HG03442 (cell line): ENCODE measurements at regions not wholly inside any gene's neighbourhood (a gene's known extent, or its start where the extent isn't known, plus 50 kb on each side); places are given as distances from the start of the nearest gene placed in this dataset.

ENCODE experiments used
- ATAC-seq: cut with Tn5 transposase; IDR thresholded peaks from one replicate; pipeline ENCODE4 v1.9.1; 2021; ENCODE audit warnings: mild to moderate bottlenecking, moderate library complexity; ENCODE audit not compliant: unreplicated experiment

DNA sequence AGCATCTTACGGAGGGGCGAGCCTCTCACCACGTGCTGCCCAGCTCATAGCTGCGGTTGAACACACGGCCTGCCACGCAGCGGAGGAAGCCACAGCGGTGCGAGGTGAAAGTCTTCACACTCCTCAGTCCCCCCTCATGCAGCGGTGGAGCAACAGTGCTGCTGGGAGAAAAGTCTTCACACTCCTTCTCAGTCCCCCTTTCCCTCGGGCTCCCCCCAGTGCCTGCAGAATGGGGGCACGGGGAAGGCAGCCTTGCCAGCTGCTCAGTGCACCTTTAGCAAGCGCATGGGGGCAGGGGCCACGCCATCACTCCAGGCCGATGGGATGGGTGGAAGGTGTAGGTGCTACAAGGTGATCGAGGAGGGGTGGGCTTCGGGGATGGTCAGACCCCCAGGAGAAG, 206.3 kb upstream of the TCERG1L start:
- ATAC-seq, result no peak

DNA sequence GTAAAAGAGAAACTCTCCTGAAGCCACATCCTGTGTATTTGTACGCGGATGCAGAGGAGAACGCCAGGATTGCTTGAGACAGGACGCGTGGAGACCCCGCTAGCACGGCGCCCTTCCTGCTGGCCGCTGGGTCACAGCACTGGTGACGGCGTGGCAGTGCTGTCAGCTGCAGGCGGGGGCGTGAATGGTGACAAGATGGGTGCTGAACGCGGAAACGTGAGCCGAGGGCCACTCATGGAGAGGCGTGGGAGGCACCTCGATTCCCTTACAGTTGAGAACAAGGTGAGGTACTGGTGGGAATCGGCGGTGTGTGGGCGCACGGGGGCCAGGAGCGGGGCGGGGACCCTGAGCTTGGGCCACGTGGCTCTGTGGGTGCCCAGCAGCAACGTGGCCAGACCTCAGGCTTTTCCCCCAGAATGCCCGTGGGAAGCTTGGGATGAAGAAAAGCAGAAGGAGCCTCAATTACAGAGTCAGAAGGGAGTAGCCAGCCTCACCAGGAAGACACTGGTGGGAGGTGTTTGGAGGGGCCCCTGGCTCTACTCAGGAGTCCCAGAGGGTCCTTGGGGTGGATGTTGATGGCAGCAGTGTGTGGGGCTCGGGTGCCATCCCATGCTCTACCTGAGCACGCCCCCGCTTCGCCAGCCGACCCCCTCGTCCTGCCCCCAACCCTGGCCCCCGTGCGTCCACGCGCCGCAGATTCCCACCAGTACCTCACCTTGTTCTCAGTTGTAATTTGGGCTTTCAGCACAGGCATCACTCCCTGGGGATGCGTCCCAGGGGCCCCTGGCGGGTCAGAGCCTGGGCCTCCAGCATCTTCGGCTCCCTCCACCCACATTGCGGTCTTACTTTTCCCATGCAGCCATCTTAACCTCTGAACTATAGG, 208.4 kb upstream of the TCERG1L start:
- ATAC-seq, result no peak

DNA sequence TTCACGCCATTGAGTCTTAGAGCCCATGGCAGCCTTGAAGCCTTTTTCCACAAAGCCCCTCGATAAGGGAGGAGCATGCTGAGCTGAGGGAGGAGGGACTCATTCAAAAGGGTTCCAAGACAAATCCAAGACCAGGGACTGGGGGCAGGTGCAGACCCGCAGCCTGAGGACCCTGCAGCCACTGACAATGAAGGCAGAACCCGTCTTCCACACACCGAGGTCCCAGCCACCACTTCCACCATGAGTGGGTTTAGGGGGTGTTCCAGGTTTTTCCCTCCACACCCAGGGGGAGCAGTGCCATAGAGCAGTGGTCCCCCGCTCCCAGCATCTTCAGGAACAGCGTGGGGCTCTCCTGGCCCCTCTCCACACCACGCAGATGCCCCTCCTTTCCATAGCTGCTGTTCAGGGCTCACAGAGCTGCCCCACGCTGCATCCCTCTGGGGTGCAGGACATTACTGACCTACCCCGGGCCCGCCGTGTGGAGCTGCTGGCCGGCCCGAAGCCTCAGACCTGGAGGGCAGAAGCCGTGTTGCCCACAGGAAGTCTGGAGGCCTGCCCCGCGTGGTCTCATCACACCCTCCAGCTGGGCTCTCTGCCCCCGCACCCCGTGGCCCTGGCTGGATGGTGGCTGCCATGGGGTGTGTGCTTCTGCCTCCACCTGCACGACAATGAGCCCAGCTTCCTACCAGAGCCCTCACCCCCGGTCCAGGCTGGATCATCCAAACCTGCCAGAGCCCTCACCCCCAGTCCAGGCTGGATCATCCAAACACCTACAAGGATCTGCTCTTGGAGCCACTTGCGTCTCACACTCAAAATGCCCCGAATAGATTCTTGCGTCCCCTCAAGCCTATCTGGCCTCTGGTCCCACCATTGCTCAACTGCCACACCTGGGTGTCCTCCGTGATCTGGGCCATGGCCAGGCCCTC, 220.0 kb upstream of the TCERG1L start:
- no peak for ATAC-seq

DNA sequence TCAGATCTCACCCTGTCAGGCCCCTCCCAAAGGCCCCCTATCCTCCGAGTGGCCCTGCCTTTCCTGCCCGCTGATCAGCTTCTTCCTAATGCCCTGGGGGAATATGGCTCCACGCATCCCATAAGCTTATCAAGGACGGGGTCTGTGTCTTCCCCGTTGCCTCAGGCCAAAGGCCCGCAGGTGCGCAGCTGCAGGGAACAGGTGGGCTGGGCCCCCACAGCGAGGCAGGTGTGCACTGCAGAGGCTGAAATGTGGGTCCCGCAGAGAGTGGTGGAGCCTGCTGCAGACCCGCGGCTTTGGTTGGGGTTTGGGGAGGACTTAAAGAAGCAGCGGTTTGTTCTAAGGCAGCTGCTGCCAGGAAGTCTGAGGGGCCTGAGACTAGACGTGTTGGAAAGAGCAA, 220.8 kb upstream of the TCERG1L start:
- ATAC-seq, result no peak

DNA sequence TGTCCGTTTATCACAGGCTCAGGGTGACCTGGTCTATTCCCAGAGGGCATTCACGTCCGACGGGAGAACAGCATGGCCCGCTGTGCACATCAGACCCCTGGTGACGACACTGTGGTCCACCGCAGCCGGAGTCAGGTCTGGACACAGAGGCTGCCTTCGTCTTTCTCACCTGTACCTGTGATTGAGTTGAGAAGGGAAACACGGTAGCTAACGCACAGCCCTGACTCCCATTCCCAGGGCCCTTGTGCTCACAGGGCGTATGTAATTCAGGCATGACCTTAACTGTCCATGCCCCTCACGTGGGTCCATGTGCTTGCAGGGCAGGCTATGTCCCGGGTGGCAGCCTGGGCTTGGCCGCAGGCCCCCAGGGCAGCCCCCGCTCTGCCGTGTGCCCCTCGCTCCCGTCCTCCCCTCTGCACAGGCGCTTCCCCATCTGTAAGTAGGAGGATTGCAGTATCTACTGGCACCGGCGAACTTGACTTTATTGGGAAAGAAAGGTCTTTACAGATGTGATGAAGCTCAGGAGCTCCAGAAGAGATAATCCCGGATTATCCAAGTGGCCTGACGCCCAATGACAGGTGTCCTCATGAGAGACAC, 221.3 kb upstream of the TCERG1L start:
- no peak for ATAC-seq

DNA sequence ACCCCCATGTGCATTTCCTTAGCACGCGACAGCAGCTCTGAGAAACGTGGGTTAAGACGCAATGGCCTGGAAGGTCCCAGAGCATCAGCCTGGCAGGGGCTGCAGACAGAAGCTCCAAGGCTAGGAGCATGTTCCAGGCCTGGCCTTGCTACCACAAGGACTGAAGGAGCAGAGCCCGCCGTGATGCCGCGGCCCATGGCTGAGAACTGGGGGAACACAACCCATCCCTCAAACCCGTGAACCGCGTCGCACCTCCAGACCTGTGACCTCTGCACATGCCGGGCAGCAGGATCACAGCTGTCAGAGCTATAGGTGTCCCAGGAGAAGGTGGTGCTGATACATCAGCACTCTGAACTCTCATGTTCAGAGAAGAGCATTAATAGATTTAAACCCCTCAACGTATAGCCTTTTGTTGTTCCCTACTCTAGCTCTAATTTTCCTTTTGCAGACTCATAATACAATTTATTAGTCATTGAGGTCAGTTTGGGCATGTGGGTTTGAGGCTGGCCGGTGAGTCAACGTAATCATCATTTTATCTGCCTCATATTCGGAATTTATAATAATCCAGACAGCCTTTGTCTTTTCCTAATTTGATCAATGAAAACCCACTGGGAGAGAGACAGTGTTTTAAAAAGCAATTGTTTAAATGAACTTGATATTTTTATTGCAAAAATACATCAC, 222.5 kb upstream of the TCERG1L start:
- ATAC-seq, result no peak

DNA sequence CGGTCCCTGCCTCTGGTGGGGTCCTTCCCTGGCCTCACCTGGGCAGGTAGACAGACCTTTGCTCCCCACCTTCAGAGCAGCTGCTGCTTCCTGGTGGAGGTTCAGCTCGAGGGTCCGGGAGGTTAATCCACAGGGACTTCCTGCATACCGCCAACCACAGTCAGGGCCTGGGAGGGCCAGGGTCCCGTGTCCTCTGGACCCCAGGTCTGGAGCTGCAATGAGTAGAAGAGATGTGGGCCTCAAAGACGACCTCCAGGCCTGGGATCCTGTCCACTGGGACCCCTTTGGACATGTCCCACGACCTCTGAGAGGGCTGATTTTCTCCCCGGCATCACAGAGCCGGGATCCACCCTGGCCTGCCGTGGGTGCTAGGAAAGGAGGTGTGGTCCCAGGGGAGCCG, 223.3 kb upstream of the TCERG1L start:
- ATAC-seq, result no peak

DNA sequence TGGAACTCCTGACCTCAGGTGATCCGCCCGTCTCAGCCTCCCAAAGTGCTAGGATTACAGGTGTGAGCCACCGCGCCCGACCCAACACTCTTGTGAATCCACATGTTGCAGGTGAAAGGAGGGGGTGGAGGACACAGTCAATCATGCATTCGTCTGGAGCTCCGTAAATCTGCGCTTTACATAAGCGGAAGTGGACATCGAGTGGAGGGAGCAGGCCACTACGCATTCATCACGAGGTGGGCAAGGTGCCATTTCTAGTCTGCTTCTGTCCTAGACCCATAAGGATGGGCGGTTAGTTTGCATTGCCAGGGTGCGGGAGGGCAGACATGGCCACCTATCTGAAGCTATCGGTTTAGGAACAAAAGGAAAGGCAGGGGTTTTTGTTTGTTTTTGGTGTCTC, 225.2 kb upstream of the TCERG1L start:
- no peak for ATAC-seq

DNA sequence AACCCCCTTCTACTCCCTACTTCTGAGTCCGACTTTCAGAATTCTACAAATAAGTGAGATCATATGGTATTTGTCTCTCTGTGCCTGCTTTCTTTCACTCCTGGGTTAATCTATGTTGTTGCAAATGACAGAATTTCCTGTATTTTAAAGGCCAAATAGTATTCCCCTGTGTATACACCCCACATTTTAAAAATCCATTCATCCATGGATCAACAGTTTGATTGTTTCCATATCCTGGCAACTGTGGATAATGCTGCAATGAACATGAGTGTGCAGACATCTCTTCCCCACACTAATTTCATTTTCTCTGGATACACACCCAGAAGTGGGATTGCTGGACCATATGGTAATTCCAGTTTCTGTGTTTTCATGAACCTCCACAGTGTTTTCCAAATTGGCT, 225.8 kb upstream of the TCERG1L start:
- no peak for ATAC-seq

DNA sequence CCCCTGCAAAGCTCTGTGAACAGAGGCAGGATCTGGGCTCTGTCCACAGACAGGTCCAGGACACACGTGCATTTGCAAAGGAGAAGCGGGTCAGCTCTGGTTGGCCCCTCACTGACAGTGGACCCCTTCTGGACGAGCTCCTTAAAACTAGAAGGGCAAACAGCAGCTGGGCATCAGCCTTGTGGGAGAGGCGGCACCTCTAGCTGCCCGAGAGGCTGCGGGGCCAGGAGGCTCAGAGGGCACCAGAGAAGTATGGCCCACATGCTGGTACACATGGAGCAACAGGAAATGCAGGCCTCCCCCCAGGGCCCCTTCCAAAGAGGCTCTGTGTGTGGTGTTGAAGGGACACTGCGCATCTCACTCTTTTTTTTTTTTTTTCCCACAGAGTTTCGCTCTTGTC, 233.0 kb upstream of the TCERG1L start:
- ATAC-seq, result no peak

DNA sequence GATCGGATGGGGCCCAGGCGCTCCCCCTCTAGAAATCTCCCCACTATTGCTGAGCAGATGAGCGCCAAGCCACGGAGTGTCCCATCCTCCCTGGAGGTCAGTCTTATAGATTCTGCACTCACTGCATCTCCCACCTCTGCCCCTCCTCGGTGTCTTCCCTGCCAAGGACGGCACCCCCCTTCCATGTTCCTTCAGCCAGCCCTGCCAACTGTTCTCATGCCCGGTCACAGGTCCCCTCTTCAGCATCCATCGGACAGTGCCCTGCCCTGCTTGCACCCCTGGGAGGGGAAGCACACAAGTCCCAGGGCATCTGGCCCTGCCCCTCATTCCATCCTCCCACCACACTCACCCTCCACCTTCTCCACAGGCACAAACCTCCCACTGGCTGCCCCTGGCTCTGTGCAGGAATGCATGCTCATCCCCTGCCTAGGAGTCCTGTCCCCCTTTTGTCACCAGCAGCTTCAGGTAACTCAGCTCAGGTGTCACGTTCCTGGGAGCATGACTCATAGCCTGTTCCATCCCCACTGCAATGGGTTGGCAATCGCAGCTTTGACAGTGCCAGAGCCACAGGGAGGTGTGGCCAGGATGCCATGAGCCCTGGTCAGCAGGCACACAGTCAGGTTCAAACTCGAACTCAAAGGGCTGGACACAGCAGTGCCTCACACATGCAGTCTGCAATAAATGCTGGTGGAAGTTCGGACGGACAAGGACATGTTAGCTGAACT, 234.7 kb upstream of the TCERG1L start:
- no peak for ATAC-seq

DNA sequence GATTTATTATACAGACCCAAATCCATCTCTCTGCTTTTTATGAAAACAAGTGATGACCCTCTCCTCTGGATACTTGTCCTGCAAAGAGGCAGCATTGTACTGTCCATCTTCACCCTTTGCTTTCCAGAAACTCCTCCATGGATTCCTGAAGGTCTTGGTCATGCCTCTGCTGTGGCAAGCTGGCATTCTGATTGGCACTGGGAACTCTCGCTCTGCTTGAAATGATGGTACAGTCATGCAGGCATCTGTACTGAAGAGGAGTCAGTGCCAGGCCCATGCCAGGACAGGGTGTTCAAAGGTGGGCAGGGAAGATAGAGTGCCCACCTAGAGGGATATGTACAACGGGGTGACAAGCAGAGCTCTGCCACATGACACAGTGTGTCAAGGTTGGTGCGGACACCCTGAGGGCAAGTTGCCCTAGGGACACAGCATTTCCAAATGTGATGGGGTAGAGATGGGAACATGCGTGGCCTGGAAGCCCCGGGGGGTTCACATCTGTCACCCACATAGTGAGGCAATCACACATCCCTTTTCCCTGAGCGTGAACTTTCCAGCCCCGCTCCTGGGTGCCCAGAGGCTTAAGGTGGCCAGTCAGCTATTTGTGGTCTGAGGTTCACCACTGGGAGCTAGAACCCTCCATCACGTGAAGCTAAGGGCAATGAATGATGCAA, 235.7 kb upstream of the TCERG1L start:
- no peak for ATAC-seq

DNA sequence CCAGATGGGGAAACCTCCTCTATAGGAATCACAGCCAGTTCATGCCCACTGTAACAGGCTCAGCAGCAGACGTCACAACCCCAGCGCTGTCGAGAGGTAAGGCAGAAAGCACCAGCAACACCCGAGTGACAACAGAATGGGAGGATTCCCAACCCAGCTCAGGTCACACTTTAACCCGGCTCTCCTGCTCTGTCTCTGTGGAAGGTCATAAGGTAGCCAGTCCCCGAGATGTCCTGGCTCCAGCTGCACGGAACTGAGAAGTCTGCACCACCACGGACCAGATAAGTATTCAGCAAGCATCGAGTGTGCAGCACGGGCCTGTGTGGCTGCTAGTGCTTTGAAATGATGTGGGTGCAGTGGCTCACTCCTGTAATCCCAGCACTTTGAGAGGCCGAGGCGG, 236.7 kb upstream of the TCERG1L start:
- no peak for ATAC-seq

DNA sequence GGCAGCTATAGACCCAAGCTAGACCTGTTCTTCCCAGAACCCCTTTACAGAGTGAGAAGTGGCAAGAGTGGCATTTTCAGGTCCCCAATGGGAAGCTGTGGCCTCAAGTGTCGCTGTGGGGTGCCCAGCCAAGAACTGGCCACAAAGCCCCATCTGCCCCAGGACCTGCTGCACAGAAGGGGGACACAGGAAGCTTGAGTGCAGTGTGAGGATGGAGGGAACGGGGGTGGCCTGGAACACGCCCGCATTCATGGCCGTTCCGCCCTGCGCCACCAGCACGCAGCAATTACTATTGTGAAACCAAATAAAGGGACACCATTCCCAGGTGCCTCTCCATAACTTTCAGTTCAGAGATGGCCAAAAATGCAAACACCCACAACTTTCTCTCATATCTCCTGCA, 237.6 kb upstream of the TCERG1L start:
- ATAC-seq, result no peak

DNA sequence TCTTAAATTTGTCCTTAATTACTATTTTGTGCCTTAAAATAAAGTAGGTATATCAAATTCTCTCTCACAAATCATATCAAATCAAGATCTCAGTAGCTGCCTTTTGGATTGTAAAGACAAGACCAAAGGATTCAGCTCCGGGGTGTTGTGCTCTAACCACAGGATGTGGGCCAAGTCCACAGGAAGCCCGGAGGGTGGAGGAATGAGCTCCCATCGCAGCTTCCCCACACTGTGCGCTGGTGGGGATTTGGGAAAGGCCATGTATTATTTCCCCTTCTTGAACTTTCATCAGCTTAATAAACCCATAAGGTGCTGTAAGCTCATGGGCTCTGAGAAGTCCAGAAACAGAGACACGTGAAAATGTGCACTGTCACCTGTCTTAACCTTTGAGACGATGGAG, 241.6 kb upstream of the TCERG1L start:
- no peak for ATAC-seq

DNA sequence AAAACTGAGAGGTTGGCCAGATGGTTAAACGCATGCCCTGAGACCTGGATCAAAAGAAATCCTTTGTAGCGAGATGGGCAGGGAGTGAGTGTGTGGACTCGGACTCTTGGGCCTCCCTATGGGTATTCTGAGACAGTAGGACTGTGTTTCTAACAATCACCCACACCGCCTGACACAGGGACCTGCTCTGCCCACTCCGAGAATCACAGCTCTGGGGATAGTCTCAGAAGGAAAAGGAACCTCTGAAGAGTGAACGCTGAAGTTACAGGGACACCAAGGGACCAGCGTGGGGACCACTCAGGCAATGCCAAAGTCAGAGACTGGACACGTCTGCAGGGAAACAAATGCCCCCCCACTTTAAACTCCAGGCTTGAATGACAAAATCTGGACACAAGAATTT, 242.1 kb upstream of the TCERG1L start:
- ATAC-seq, result no peak

DNA sequence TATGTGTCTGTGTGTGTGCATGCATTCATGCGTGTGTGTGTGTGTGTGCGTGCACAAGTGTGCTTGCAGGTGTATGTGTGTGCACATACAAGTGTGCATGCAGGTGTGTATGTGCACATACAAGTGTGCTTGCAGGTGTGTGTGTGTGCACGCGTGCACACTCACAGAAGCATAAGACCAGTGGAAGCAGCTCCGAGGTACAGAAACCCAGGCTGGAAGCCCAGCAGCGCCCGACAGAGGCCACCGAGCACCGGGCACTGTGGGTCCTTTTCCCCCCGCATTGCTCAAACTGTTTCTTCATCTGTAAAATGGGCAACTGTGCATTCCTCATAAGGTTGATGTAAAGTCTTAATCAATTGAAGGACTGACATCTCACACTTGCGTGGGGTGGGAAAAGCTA, 243.3 kb upstream of the TCERG1L start:
- no peak for ATAC-seq

DNA sequence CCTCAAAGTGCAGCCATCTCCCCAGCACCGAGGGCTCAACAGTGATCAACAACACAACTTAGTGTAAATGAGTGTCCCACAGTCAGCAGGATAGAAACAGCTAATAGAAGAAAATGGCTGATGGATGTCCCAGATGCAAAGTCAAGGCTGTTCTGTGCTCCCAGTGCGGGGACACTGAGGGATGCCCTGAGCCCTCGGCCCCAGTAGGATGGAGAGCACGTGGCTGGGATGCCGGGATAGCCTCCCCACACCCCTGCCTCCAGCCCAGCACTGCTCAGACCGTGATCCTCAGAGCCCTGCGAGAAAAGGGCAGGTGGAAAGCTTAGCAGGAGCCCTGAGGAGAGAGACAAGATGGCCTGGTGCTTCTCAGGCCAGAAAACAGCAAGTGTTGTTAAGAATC, 243.9 kb upstream of the TCERG1L start:
- no peak for ATAC-seq

DNA sequence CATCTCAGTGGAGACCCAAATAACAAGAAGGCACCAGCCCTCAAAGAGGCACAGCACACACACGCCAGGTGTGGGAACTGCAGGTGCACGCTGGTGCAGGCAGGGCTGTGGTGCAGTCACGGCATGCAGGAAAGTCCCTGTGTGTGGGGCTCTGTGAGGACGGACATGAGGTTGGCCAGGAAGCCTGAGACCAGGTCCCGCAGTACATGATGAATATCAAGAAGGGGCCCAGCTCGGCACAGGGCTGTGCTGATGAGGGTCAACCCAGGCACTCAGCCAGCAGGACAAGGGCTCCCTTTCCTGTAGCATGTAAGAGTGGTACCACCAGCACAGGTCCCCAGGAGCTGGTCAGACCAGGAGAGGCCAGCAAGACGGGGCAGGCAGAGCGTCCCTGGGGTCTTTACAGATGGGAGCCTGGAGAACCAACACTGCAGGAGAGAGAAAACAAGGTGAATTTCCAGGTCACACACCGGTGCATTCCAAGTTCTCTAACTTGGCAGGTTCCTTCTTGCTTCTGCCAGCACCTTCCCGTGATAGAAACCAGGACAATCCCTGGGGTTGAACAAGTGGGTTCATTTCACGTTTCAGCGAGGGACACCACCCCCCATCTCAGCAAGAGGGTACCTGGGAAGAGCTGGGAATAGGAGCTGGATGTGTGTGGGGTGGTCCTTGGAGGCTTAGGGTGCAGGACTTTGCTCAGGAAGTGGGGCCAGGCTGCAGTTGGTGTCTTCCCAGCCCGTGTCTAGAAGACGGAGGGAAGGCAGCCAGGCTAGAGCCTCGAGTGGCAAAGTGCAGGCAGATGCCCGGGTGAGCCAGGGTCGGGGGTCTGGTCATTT, 244.8 kb upstream of the TCERG1L start:
- no peak for ATAC-seq
